Astrocyte (in vitro differentiated cells and primary cell): ENCODE measurements at regions not wholly inside any gene's neighbourhood (a gene's known extent, or its start where the extent isn't known, plus 50 kb on each side); places are given as distances from the start of the nearest gene placed in this dataset.

ENCODE experiments used
- CTCF ChIP-seq: IDR thresholded peaks from 2 replicates; pipeline ENCODE4 v1.5.1; 2011; ENCODE audit warnings: low read depth, mild to moderate bottlenecking, inconsistent platforms, low read length, moderate library complexity; ENCODE audit not compliant: insufficient read depth
- EZH2 ChIP-seq: IDR thresholded peaks from 2 replicates; pipeline ENCODE4 v1.6.1; 2012; ENCODE audit warnings: mild to moderate bottlenecking, low read length, inconsistent platforms; ENCODE audit not compliant: insufficient read depth

- TF ChIP-seq CTCF, result no peak
- TF ChIP-seq EZH2, result no peak
Measured at GRCh38 chr16:63311313-63311712, 1275.1 kb upstream of the CDH8 start.
